GOT3 (cell line): ENCODE measurements at regions not wholly inside any gene's neighbourhood (a gene's known extent, or its start where the extent isn't known, plus 50 kb on each side); places are given as distances from the start of the nearest gene placed in this dataset.
A peak's percentile ranks its signal among the peaks of the same experiment; 100 is the strongest.

Experiments
- DNase-seq: peaks from one replicate; lab custom pipeline; 2025; ENCODE audit warnings: mixed read lengths; lab: John Stamatoyannopoulos, UW

- no peak for DNase-seq
These were observed 50.3 kb upstream of the GADD45G start for GRCh38 chr9:89554307-89555035.

- DNase-seq = no peak
These were observed 51.3 kb upstream of the GADD45G start for GRCh38 chr9:89553451-89554010.

GRCh38 chr9:89550346-89550927 lies 52.5 kb upstream of the SEMA4D start:
- DNase-seq = no peak

GRCh38 chr9:89549031-89549644 lies 51.2 kb upstream of the SEMA4D start:
- peak; percentile 2 for DNase-seq

- DNase-seq = no peak
These were observed 50.2 kb upstream of the SEMA4D start for GRCh38 chr9:89548071-89548638.
